ENCODE measurements at regions not wholly inside any gene's neighbourhood (a gene's known extent, or its start where the extent isn't known, plus 50 kb on each side); places are given as distances from the start of the nearest gene placed in this dataset.
"Not testable (repeated sequence)": the region's sequence is repeated elsewhere in the genome, so short reads cannot be mapped to it uniquely, and the experiment has no call there.

DNA sequence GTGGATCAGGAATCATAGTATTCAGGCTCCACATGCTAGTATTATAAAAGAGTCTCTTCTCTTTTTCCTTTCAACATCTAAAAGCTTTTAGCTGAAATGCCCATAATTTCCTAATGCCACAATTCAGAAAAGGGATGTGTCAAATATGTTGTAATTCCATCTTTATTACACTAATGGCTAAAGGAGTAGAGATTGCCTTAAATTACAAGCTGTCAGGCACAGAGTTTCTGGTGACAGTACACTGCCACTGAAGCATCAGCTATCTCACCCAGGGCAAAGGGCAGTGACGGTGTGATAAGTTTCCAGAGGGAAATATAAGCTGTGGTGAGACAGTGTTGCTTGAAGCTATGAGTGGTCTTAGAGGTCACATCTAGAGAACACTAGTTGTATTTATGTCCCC lies 581.1 kb downstream of the KCNT2 start:
- Histone ChIP-seq H3K9me3 (ENCODE audit: control insufficient read depth in 1 of 2, insufficient read depth in 1 of 2, low read depth in 1 of 2, low read length in 2 of 2) (no peaks in the 10 kb centered on the region), H3K27me3 (ENCODE audit: insufficient read depth, low read length) (no peaks in the 10 kb centered on the region), H3K4me2 (ENCODE audit: low read length) (no peak overlapping the region), H3K4me3 (replicated peaks in 1 of 2; ENCODE audit: low read depth in 1 of 2, low read length in 2 of 2) (no peak overlapping the region), H3K9me2 (ENCODE audit: insufficient read depth) (no peaks in the 10 kb centered on the region), H2AFZ (ENCODE audit: low read depth, low read length, poor library complexity, severe bottlenecking) (no peak overlapping the region), H3K9ac (ENCODE audit: low read length) (no peak overlapping the region), H3K4me1 (ENCODE audit: control insufficient read depth in 1 of 2, insufficient read depth in 2 of 2, low read length in 2 of 2) (no peaks in the 10 kb centered on the region), H3K79me2 (ENCODE audit: insufficient read depth, low read length) (no peaks in the 10 kb centered on the region), H3K27ac (ENCODE audit: low read depth, low read length) (no peak overlapping the region), H4K20me1 (ENCODE audit: insufficient read depth) (no peaks in the 10 kb centered on the region), H3K36me3 (ENCODE audit: control insufficient read depth in 1 of 2, insufficient read depth in 2 of 2, low read length in 2 of 2) (no peaks in the 10 kb centered on the region)
- no TSS peak for BruUV-seq (replicated peaks)
- ChIA-PET RAD21 (ENCODE audit: low non-redundant PET in 1 of 2, low total read pairs in 2 of 2, uncharacterized antibody in 2 of 2, unreplicated experiment in 2 of 2) (no interaction called here), CTCF (no interaction called here), POLR2A (no interaction called here)
- DNase-seq (ENCODE audit: low read depth, low spot score) = no peak
- TF ChIP-seq, protein P1, sequence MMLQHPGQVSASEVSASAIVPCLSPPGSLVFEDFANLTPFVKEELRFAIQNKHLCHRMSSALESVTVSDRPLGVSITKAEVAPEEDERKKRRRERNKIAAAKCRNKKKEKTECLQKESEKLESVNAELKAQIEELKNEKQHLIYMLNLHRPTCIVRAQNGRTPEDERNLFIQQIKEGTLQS (IDR thresholded peaks at IDR 0.05) = no peak
- TF ChIP-seq, protein P2, sequence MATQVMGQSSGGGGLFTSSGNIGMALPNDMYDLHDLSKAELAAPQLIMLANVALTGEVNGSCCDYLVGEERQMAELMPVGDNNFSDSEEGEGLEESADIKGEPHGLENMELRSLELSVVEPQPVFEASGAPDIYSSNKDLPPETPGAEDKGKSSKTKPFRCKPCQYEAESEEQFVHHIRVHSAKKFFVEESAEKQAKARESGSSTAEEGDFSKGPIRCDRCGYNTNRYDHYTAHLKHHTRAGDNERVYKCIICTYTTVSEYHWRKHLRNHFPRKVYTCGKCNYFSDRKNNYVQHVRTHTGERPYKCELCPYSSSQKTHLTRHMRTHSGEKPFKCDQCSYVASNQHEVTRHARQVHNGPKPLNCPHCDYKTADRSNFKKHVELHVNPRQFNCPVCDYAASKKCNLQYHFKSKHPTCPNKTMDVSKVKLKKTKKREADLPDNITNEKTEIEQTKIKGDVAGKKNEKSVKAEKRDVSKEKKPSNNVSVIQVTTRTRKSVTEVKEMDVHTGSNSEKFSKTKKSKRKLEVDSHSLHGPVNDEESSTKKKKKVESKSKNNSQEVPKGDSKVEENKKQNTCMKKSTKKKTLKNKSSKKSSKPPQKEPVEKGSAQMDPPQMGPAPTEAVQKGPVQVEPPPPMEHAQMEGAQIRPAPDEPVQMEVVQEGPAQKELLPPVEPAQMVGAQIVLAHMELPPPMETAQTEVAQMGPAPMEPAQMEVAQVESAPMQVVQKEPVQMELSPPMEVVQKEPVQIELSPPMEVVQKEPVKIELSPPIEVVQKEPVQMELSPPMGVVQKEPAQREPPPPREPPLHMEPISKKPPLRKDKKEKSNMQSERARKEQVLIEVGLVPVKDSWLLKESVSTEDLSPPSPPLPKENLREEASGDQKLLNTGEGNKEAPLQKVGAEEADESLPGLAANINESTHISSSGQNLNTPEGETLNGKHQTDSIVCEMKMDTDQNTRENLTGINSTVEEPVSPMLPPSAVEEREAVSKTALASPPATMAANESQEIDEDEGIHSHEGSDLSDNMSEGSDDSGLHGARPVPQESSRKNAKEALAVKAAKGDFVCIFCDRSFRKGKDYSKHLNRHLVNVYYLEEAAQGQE (IDR thresholded peaks at IDR 0.05; ENCODE audit: low read depth) = no peak
- no peak for TF ChIP-seq RAD21 (IDR thresholded peaks at IDR 0.05; ENCODE audit: low read depth)
- no peak for TF ChIP-seq SRF (IDR thresholded peaks at IDR 0.05; ENCODE audit: low read depth)
- TF ChIP-seq, protein P3, sequence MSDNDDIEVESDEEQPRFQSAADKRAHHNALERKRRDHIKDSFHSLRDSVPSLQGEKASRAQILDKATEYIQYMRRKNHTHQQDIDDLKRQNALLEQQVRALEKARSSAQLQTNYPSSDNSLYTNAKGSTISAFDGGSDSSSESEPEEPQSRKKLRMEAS (IDR thresholded peaks at IDR 0.05) = no peak
- no peak for TF ChIP-seq POLR2AphosphoS5 (IDR thresholded peaks at IDR 0.05; ENCODE audit: low read depth, low read length)
- TF ChIP-seq, protein P4, sequence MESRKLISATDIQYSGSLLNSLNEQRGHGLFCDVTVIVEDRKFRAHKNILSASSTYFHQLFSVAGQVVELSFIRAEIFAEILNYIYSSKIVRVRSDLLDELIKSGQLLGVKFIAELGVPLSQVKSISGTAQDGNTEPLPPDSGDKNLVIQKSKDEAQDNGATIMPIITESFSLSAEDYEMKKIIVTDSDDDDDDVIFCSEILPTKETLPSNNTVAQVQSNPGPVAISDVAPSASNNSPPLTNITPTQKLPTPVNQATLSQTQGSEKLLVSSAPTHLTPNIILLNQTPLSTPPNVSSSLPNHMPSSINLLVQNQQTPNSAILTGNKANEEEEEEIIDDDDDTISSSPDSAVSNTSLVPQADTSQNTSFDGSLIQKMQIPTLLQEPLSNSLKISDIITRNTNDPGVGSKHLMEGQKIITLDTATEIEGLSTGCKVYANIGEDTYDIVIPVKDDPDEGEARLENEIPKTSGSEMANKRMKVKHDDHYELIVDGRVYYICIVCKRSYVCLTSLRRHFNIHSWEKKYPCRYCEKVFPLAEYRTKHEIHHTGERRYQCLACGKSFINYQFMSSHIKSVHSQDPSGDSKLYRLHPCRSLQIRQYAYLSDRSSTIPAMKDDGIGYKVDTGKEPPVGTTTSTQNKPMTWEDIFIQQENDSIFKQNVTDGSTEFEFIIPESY (IDR thresholded peaks at IDR 0.05; ENCODE audit: extremely low read depth, insufficient replicate concordance, low read length) = no peak
- intact Hi-C loops (cut with micrococcal nuclease) = no loop called here
- ATAC-seq = no peak

DNA sequence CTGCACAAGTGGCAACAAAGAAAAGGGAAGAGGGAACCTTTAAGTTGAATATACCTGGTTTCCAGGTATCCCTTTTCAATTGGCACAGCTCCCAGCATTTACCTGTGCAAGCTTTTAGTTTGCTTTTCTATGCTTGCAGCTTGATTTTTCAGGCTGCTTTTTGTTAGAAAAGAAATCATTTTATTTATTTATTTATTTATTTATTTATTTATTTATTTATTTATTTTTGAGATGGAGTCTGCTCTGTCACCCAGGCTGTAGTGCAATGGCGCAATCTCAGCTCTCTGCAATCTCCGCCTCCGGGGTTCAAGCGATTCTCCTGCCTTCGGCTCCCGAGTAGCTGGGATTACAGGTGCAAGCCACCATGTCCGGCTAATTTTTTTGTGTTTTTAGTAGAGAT lies 587.1 kb downstream of the KCNT2 start:
- H3K4me2 ChIP-seq (ENCODE audit: low read length); H3K9me3 ChIP-seq (ENCODE audit: control insufficient read depth in 1 of 2, insufficient read depth in 1 of 2, low read depth in 1 of 2, low read length in 2 of 2); H3K79me2 ChIP-seq (ENCODE audit: insufficient read depth, low read length); H3K27ac ChIP-seq (ENCODE audit: low read depth, low read length); BruUV-seq (replicated peaks); DNase-seq (ENCODE audit: low read depth, low spot score); H3K9me2 ChIP-seq (ENCODE audit: insufficient read depth); H3K36me3 ChIP-seq (ENCODE audit: control insufficient read depth in 1 of 2, insufficient read depth in 2 of 2, low read length in 2 of 2); H3K27me3 ChIP-seq (ENCODE audit: insufficient read depth, low read length); H4K20me1 ChIP-seq (ENCODE audit: insufficient read depth); H3K9ac ChIP-seq (ENCODE audit: low read length); H3K4me3 ChIP-seq (replicated peaks in 1 of 2; ENCODE audit: low read depth in 1 of 2, low read length in 2 of 2); H2AFZ ChIP-seq (ENCODE audit: low read depth, low read length, poor library complexity, severe bottlenecking); RAD21 ChIA-PET (ENCODE audit: low non-redundant PET in 1 of 2, low total read pairs in 2 of 2, uncharacterized antibody in 2 of 2, unreplicated experiment in 2 of 2); POLR2A ChIA-PET; intact Hi-C loops (cut with micrococcal nuclease); ATAC-seq; H3K4me1 ChIP-seq (ENCODE audit: control insufficient read depth in 1 of 2, insufficient read depth in 2 of 2, low read length in 2 of 2): not testable (repeated sequence)
- CTCF ChIA-PET = interaction anchor here (0.9 kb wide), 1 partner anchor 8 kb away, joined by 3 read pairs; no protein-coding TSS in a partner anchor

Measured in HCT116 (cell line).